ENCODE measurements at regions not wholly inside any gene's neighbourhood (a gene's known extent, or its start where the extent isn't known, plus 50 kb on each side); places are given as distances from the start of the nearest gene placed in this dataset.

- no peak for TF ChIP-seq FOSL2 (IDR thresholded peaks at IDR 0.05; ENCODE audit: borderline replicate concordance, low read depth)
- TF ChIP-seq REST (IDR thresholded peaks at IDR 0.05; ENCODE audit: low read depth, low read length), result no peak
- no peak for TF ChIP-seq NRF1 (IDR thresholded peaks at IDR 0.05; ENCODE audit: low read depth, low read length)
- TF ChIP-seq MAX (IDR thresholded peaks at IDR 0.05; ENCODE audit: low read depth), result no peak
- TF ChIP-seq TAF1 (IDR thresholded peaks at IDR 0.05; ENCODE audit: borderline replicate concordance, low read depth, low read length), result no peak
- no peak for TF ChIP-seq FOXM1 (IDR thresholded peaks at IDR 0.05; ENCODE audit: low read depth)
These were observed 95.0 kb downstream of the LIG4 start (continued) for GRCh38 chr13:108120302-108120701.

- WGBS (ENCODE audit: low lambda C conversion rate), result 28% methylated on average over 1 of the region's 1 CpG
- Histone ChIP-seq H3K4me1 (ENCODE audit: control insufficient read depth in 1 of 2, insufficient read depth in 2 of 2, low read depth in 1 of 2, low read length in 1 of 2) (no peaks in the 10 kb centered on the region), H4K20me1 (ENCODE audit: insufficient read depth) (no peaks in the 10 kb centered on the region), H3K9ac (no peak overlapping the region), H3K36me3 (replicated peaks in 1 of 2; ENCODE audit: control insufficient read depth in 1 of 2, insufficient read depth in 2 of 2, low read length in 1 of 2) (no peaks in the 10 kb centered on the region), H3K27me3 (ENCODE audit: insufficient read depth) (no peaks in the 10 kb centered on the region), H3K9me3 (no peaks in the 10 kb centered on the region), H3K4me3 (ENCODE audit: low read depth in 2 of 2, low read length in 1 of 2) (no peak overlapping the region), H3K27ac (ENCODE audit: low read depth in 2 of 2, low read length in 1 of 2) (no peak overlapping the region), H2AFZ (ENCODE audit: low read depth) (no peak overlapping the region), H3F3A (replicated peaks; ENCODE audit: insufficient read depth) (no peaks in the 10 kb centered on the region), H3K79me2 (ENCODE audit: insufficient read depth) (no peaks in the 10 kb centered on the region), H3K4me2 (no peak overlapping the region), H3K9me2 (no peaks in the 10 kb centered on the region)
- CTCF ChIA-PET, result no interaction called here
- POLR2A ChIA-PET, result no interaction called here
- TF ChIP-seq SMC3 (IDR thresholded peaks at IDR 0.05; ENCODE audit: low read depth, low read length) (no peak), FOSL2 (IDR thresholded peaks at IDR 0.05; ENCODE audit: borderline replicate concordance, low read depth) (no peak), JUND (IDR thresholded peaks at IDR 0.05) (no peak), RAD21 (IDR thresholded peaks at IDR 0.05; ENCODE audit: low read length) (no peak), IRF3 (IDR thresholded peaks at IDR 0.05; ENCODE audit: low read depth, low read length) (no peak), REST (IDR thresholded peaks at IDR 0.05; ENCODE audit: low read depth, low read length) (no peak), YY1 (IDR thresholded peaks at IDR 0.05; ENCODE audit: low read depth) (no peak), TEAD4 (IDR thresholded peaks at IDR 0.05; ENCODE audit: borderline replicate concordance, insufficient read depth) (no peak), RCOR1 (IDR thresholded peaks at IDR 0.05; ENCODE audit: low read length) (no peak), MAX (IDR thresholded peaks at IDR 0.05; ENCODE audit: low read depth) (no peak), TAF1 (IDR thresholded peaks at IDR 0.05; ENCODE audit: borderline replicate concordance, low read depth, low read length) (no peak)
- no peak for DNase-seq
These were observed 99.6 kb downstream of the LIG4 start for GRCh38 chr13:108115738-108116137.
